IPS-18a (cell line): ENCODE measurements at regions not wholly inside any gene's neighbourhood (a gene's known extent, or its start where the extent isn't known, plus 50 kb on each side); places are given as distances from the start of the nearest gene placed in this dataset.
"Not testable (repeated sequence)": the region's sequence is repeated elsewhere in the genome, so short reads cannot be mapped to it uniquely, and the experiment has no call there.

Experiments
- H3K27ac ChIP-seq: one replicate; pipeline ENCODE4 v1.5.1; 2013; ENCODE audit warnings: low read length
- H3K27me3 ChIP-seq: one replicate; pipeline ENCODE4 v1.6.1; 2013; ENCODE audit warnings: mild to moderate bottlenecking, low read length; ENCODE audit not compliant: control insufficient read depth, insufficient read depth
- H3K36me3 ChIP-seq: one replicate; pipeline ENCODE4 v1.6.1; 2013; ENCODE audit warnings: low read depth, low read length; ENCODE audit not compliant: control insufficient read depth
- H3K4me1 ChIP-seq: one replicate; pipeline ENCODE4 v1.6.1; 2013; ENCODE audit warnings: low read depth, low read length; ENCODE audit not compliant: control insufficient read depth
- H3K4me3 ChIP-seq: one replicate; pipeline ENCODE4 v1.5.1; 2013; ENCODE audit warnings: low read length
- H3K9ac ChIP-seq: one replicate; pipeline ENCODE4 v1.6.1; 2013; ENCODE audit warnings: mild to moderate bottlenecking, low read length, moderate library complexity
- H3K9me3 ChIP-seq: one replicate; pipeline ENCODE4 v1.6.1; 2013; ENCODE audit warnings: low read depth, low read length; ENCODE audit not compliant: control insufficient read depth

GRCh38 chr4:189733507-189733906 lies 207.2 kb upstream of the FRG1 start:
- not testable (repeated sequence) for H3K9ac ChIP-seq, H3K4me1 ChIP-seq, H3K9me3 ChIP-seq, H3K27me3 ChIP-seq, H3K36me3 ChIP-seq, H3K27ac ChIP-seq, H3K4me3 ChIP-seq

- not testable (repeated sequence) for H3K4me3 ChIP-seq, H3K9ac ChIP-seq, H3K9me3 ChIP-seq, H3K4me1 ChIP-seq, H3K36me3 ChIP-seq, H3K27ac ChIP-seq, H3K27me3 ChIP-seq
Measured at GRCh38 chr4:189734648-189735267, 205.9 kb upstream of the FRG1 start.

GRCh38 chr4:189736656-189737055 lies 204.0 kb upstream of the FRG1 start:
- not testable (repeated sequence) for H3K9me3 ChIP-seq, H3K27ac ChIP-seq, H3K27me3 ChIP-seq, H3K4me3 ChIP-seq, H3K4me1 ChIP-seq, H3K36me3 ChIP-seq, H3K9ac ChIP-seq

- not testable (repeated sequence) for H3K36me3 ChIP-seq, H3K27ac ChIP-seq, H3K9me3 ChIP-seq, H3K4me1 ChIP-seq, H3K27me3 ChIP-seq, H3K4me3 ChIP-seq, H3K9ac ChIP-seq
Measured at GRCh38 chr4:189740118-189740517, 200.6 kb upstream of the FRG1 start.

- no peaks in the 10 kb centered on the region for H3K4me1 ChIP-seq
- H3K36me3 ChIP-seq, result no peaks in the 10 kb centered on the region
- H3K9me3 ChIP-seq, result no peaks in the 10 kb centered on the region
- no peak overlapping the region for H3K4me3 ChIP-seq
- H3K27ac ChIP-seq, result no peak overlapping the region
- H3K9ac ChIP-seq, result no peak overlapping the region
- H3K27me3 ChIP-seq, result no peaks in the 10 kb centered on the region
Measured at GRCh38 chr4:189740873-189741272, 199.8 kb upstream of the FRG1 start.

GRCh38 chr4:189753092-189753491 lies 187.6 kb upstream of the FRG1 start:
- not testable (repeated sequence) for H3K27me3 ChIP-seq, H3K9me3 ChIP-seq, H3K27ac ChIP-seq, H3K36me3 ChIP-seq, H3K4me3 ChIP-seq, H3K4me1 ChIP-seq, H3K9ac ChIP-seq

GRCh38 chr4:189763583-189763982 lies 177.1 kb upstream of the FRG1 start:
- Histone ChIP-seq H3K9ac (no peak overlapping the region), H3K9me3 (no peaks in the 10 kb centered on the region), H3K4me3 (no peak overlapping the region), H3K27ac (no peak overlapping the region), H3K4me1 (no peaks in the 10 kb centered on the region), H3K36me3 (no peaks in the 10 kb centered on the region), H3K27me3 (no peaks in the 10 kb centered on the region)

GRCh38 chr4:189765301-189765700 lies 175.4 kb upstream of the FRG1 start:
- Histone ChIP-seq H3K27me3 (no peaks in the 10 kb centered on the region), H3K36me3 (no peaks in the 10 kb centered on the region), H3K9me3 (no peaks in the 10 kb centered on the region), H3K4me3 (no peak overlapping the region), H3K27ac (no peak overlapping the region), H3K9ac (no peak overlapping the region), H3K4me1 (no peaks in the 10 kb centered on the region)

GRCh38 chr4:189765736-189766135 lies 174.9 kb upstream of the FRG1 start:
- Histone ChIP-seq H3K4me1 (no peaks in the 10 kb centered on the region), H3K27ac (no peak overlapping the region), H3K9ac (no peak overlapping the region), H3K36me3 (no peaks in the 10 kb centered on the region), H3K27me3 (no peaks in the 10 kb centered on the region), H3K4me3 (no peak overlapping the region), H3K9me3 (no peaks in the 10 kb centered on the region)

- no peak overlapping the region for H3K9ac ChIP-seq
- H3K36me3 ChIP-seq, result no peaks in the 10 kb centered on the region
- H3K27me3 ChIP-seq, result no peaks in the 10 kb centered on the region
- no peak overlapping the region for H3K4me3 ChIP-seq
- no peaks in the 10 kb centered on the region for H3K9me3 ChIP-seq
- H3K27ac ChIP-seq, result no peak overlapping the region
- no peaks in the 10 kb centered on the region for H3K4me1 ChIP-seq
Measured at GRCh38 chr4:189767941-189768340, 172.7 kb upstream of the FRG1 start.

- no peaks in the 10 kb centered on the region for H3K4me1 ChIP-seq
- no peak overlapping the region for H3K9ac ChIP-seq
- no peak overlapping the region for H3K27ac ChIP-seq
- no peaks in the 10 kb centered on the region for H3K9me3 ChIP-seq
- no peaks in the 10 kb centered on the region for H3K36me3 ChIP-seq
- H3K4me3 ChIP-seq, result no peak overlapping the region
- H3K27me3 ChIP-seq, result no peaks in the 10 kb centered on the region
Measured at GRCh38 chr4:189769131-189769530, 171.5 kb upstream of the FRG1 start.

- Histone ChIP-seq H3K27ac (no peak overlapping the region), H3K9ac (no peak overlapping the region), H3K4me1 (no peaks in the 10 kb centered on the region), H3K4me3 (no peak overlapping the region), H3K9me3 (no peaks in the 10 kb centered on the region), H3K27me3 (no peaks in the 10 kb centered on the region), H3K36me3 (no peaks in the 10 kb centered on the region)
Measured at GRCh38 chr4:189771696-189772361, 168.8 kb upstream of the FRG1 start.
